Rectal smooth muscle tissue (tissue), 1 donor: ENCODE measurements at regions not wholly inside any gene's neighbourhood (a gene's known extent, or its start where the extent isn't known, plus 50 kb on each side); places are given as distances from the start of the nearest gene placed in this dataset.

Source experiments
- H3K27ac ChIP-seq: one replicate; pipeline ENCODE4 v1.7.0; 2013; ENCODE audit warnings: low read depth, low read length, inconsistent platforms
- H3K27me3 ChIP-seq: one replicate; pipeline ENCODE4 v1.7.0; 2013; ENCODE audit warnings: low read length; ENCODE audit not compliant: control insufficient read depth, insufficient read depth
- H3K36me3 ChIP-seq: one replicate; pipeline ENCODE4 v1.7.0; 2013; ENCODE audit warnings: low read length; ENCODE audit not compliant: control insufficient read depth, insufficient read depth
- H3K4me1 ChIP-seq: one replicate; pipeline ENCODE4 v1.7.0; 2013; ENCODE audit warnings: low read length; ENCODE audit not compliant: control insufficient read depth, insufficient read depth
- H3K4me3 ChIP-seq: one replicate; pipeline ENCODE4 v1.7.0; 2013; ENCODE audit warnings: low read length
- H3K9ac ChIP-seq: one replicate; pipeline ENCODE4 v1.7.0; 2013; ENCODE audit warnings: low read length

DNA sequence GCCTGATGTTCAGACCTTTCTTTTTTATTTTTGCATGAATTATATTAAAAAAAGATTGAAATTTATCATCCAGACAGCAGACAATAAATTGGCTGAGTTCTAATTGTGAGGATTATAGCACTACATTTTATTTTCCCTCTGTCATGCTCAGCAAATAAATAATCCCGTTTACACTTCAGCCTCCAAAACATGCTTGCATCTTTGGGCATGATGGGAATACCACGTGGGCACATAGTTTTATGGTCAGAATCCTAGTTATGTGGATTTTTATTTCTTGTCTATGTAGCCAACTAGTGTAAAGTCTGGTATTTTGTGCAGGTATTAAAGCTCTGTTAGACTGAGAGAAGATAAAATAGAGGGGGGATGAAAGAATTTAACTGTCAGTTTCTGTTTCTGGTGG, 276.9 kb upstream of the E2F7 start:
- no peak overlapping the region for H3K9ac ChIP-seq
- no peaks in the 10 kb centered on the region for H3K4me1 ChIP-seq
- H3K36me3 ChIP-seq = no peaks in the 10 kb centered on the region
- H3K27me3 ChIP-seq = no peaks in the 10 kb centered on the region
- H3K4me3 ChIP-seq = no peak overlapping the region
- no peak overlapping the region for H3K27ac ChIP-seq

DNA sequence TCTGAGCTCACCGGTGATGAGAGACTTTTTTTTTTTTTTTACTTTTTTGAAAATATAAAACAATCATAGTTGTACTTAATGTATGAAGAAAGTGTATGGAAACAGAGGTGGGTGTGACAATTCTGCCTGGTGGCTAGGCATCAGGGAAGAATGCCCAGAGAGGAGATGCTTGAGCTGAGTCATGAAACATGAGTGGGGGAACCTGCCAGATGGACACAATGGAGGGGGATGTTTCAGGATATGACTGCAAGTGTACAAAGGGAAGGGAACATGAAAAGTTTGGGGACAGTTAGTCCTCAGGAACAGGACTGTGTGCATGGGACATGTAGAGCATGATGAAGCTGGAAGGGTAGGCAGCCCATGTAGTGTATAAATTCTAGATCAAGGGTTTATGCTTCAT, 274.2 kb upstream of the E2F7 start:
- Histone ChIP-seq H3K4me3 (no peak overlapping the region), H3K9ac (no peak overlapping the region), H3K4me1 (no peaks in the 10 kb centered on the region)

DNA sequence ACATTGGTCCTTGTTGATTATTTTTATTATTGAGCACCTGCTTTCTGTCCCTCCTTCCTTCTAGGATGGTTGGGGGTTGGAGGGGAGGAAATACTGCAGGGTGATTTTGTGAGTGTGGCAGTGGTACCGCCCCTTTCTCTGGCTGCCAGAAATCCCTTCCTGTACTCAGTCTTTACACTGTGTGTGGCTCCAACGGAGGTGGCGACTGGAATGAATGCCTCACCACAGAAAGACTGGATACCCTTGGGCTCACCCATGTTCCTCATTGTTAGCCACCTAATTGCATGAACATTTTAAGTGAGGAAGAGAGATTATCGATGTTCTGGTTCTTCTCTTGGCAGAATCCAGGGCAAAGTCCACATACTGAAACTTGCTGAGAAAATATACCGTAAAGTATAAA, 272.0 kb upstream of the E2F7 start:
- H3K9ac ChIP-seq = no peak overlapping the region
- H3K27ac ChIP-seq = no peak overlapping the region
- H3K4me1 ChIP-seq = no peaks in the 10 kb centered on the region
- H3K4me3 ChIP-seq = no peak overlapping the region
- H3K36me3 ChIP-seq = no peaks in the 10 kb centered on the region
- H3K27me3 ChIP-seq = no peaks in the 10 kb centered on the region

More for the DNA sequence above, 274.2 kb upstream of the E2F7 start:
- no peak overlapping the region for H3K27ac ChIP-seq
- H3K27me3 ChIP-seq = no peaks in the 10 kb centered on the region
- no peaks in the 10 kb centered on the region for H3K36me3 ChIP-seq

DNA sequence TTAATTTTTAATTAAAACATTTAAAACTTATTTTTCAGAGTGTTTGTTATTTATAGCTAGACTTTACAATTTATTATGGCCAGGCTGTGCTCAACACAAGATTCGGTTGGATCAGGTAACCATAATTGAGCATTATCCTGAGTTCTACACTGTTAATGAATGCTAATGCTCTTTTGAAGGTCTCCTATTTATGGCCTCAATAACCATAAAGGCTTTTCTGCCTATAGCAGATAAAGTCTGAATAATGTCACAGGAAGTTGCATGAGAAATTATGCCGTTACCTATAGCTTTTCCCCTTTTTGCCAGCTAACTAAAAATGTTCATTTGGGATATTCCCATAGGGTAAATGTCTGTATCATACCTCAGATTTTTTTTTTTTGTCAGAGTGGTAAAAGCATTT, 269.4 kb upstream of the E2F7 start:
- Histone ChIP-seq H3K27ac (no peak overlapping the region), H3K27me3 (no peaks in the 10 kb centered on the region), H3K4me1 (no peaks in the 10 kb centered on the region), H3K9ac (no peak overlapping the region), H3K36me3 (no peaks in the 10 kb centered on the region), H3K4me3 (no peak overlapping the region)

DNA sequence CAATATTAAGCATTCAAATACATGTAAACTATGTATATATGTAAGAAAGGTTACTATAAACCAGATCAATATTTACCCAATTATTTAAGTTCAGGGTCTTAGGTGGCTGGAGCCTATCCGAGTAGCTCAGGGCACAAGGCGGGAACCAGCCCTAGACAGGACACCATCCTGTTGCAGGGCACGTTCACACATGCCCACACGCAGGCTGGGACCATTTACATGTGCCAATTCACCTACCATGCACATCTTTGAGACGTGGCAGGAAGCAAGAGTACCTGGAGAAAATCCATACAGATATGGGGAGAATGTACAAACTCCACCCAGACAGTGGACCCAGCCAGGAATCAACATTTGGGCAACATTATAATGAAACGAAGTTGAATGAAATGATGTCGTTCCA, 263.0 kb upstream of the E2F7 start:
- Histone ChIP-seq H3K27me3 (no peaks in the 10 kb centered on the region), H3K36me3 (no peaks in the 10 kb centered on the region), H3K9ac (no peak overlapping the region), H3K4me1 (peaks cover 3% of the 10 kb centered on the region), H3K27ac (no peak overlapping the region), H3K4me3 (no peak overlapping the region)

DNA sequence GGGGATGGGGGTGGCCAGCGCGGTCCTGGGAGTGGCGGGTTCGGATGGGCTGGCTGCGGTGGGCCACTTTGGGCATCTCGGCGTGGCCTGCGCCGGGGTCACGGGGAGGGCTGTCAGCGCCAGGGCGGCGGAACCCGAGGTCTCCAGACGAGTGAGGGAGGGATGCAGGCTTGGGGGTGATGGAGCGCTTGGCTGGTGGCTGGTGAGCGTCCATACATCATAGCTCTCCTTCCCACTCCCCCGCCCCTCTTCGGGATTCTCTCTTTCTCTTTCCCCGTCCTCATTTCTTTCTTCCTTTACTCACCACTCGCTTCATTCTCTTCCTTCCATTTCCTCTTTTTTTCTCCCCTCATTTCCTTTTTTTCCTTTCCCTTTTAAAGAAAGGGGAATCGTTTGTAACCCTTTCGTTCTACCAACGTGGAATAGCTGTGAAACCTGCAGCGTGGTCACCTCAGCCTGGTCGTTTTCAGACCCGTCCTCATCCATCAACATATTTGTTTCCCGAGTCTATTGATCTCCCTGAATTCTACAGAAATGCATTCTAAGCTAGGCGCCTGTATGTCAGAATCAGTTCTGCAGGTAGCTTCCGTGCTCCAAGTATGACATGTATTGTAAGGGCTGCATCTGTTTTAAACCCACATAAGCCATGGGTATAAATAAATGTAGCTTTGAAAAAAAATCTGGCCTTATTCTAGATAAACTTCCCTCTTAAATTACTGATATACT, 260.3 kb upstream of the E2F7 start:
- no peak overlapping the region for H3K9ac ChIP-seq

DNA sequence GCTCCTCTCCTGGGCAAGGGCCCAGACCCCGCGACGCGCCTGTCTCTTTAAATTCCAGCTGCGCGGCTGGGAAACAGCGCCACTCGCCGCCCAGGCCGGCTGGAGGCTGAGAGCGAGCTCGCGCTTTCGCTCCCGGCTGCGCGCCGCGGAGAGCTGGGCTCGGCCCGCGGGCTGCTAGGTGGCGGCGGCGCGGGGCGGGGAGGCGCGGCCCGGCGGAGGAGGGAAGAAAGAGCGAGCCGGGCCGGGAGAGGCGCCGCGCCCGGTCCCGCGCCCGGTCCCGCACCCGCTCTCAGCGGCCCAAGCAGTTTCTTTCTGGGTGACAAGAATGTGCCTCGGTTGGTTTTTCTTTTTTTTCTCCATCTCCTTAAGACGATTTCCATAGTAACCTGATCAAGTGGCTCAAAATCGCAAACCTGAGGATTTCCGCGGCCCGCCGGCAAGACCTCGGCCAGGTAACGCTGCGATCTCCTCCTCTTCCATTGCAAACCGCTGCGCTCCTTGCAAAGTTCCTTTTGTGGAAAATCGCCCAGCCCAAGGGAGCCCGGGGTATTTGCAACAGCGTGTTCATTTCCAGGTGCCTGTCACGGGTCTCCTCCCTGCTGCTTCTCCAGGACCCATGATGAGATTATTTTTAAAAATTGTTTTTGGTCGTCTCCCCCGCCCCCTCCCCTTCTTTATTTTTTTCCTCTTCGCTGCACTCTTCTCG, 259.5 kb upstream of the E2F7 start:
- Histone ChIP-seq H3K27me3 (no peaks in the 10 kb centered on the region), H3K4me1 (peaks cover 3% of the 10 kb centered on the region), H3K27ac (no peak overlapping the region), H3K9ac (no peak overlapping the region), H3K4me3 (peak overlapping the region; percentile 66), H3K36me3 (no peaks in the 10 kb centered on the region)

More for the DNA sequence above, 260.3 kb upstream of the E2F7 start:
- H3K4me1 ChIP-seq = peaks cover 3% of the 10 kb centered on the region
- no peaks in the 10 kb centered on the region for H3K36me3 ChIP-seq
- peak overlapping the region; percentile 38 for H3K4me3 ChIP-seq
- H3K27me3 ChIP-seq = no peaks in the 10 kb centered on the region
- H3K27ac ChIP-seq = no peak overlapping the region

DNA sequence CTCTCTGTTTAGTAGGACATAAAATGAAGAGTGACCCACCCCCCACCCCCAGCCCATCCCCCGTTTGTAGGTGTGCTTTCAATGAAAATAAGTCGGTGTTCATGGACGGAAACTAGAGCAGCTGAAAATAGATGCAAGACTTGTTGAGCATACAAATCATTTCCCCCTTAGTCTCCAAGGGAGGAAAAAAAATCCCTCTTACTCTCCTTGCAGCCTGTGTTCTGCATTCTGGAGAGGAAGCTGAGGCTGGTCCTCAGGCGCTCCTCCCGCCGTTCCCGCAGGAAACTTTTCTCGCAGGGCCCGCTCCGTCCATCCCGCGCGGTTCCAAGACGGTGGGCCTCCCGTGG, 259.0 kb upstream of the E2F7 start:
- Histone ChIP-seq H3K36me3 (no peaks in the 10 kb centered on the region), H3K4me3 (peak overlapping the region; percentile 60), H3K9ac (no peak overlapping the region), H3K27me3 (no peaks in the 10 kb centered on the region), H3K4me1 (peaks cover 3% of the 10 kb centered on the region), H3K27ac (no peak overlapping the region)

DNA sequence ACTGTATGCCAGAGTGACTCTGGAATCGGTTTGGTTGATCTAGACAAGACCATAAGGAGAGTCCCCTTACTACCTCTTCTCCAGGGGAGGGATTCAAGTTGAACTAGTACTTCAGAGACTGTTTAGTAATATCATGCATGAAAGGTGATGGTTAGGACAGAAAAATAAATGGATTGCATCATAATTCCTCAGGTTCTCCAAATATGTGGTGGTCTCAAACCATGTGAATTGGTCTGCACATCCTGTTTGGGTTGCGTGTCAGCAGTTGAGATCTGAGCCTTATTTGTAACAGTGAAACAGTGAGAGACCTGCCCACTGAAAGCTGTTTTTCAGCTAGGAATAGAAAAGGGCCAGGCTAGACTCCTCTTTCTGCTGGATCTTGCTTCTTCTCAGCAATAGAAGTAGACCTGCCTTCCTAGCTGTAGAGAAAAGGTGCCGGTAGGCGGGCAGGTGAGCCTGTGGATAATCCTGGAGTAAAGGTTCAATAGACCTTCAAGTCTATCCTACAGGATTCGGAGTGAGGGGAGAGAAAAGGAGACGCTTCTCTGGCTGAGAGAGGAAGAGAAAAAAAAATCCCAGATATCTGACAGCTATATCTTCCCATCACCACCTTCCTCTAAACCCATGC, 258.5 kb upstream of the E2F7 start:
- Histone ChIP-seq H3K4me3 (no peak overlapping the region), H3K27ac (no peak overlapping the region), H3K27me3 (no peaks in the 10 kb centered on the region), H3K4me1 (peaks cover 3% of the 10 kb centered on the region), H3K9ac (no peak overlapping the region), H3K36me3 (no peaks in the 10 kb centered on the region)

DNA sequence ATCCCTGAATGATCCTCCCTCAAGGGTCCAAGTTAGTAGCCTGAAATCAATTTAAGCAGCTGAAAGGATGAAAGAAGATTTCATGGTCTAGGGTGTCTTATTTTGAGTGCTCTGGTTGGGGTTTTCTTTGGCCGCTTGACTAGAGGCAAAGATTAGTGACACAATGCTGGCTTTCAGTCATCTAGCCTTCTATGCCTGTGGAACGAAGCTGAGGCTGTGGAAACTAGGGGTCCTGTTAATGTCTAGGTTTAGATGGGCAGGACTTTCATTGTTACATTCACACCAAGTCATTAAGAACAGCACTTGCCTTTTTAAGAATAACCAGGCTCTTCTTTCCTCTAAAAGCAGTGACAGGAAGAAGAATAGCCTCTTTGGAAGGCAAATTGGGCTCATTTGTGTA, 253.8 kb upstream of the E2F7 start:
- Histone ChIP-seq H3K27me3 (no peaks in the 10 kb centered on the region), H3K4me3 (no peak overlapping the region), H3K27ac (no peak overlapping the region), H3K4me1 (peaks cover 3% of the 10 kb centered on the region), H3K36me3 (no peaks in the 10 kb centered on the region), H3K9ac (no peak overlapping the region)

DNA sequence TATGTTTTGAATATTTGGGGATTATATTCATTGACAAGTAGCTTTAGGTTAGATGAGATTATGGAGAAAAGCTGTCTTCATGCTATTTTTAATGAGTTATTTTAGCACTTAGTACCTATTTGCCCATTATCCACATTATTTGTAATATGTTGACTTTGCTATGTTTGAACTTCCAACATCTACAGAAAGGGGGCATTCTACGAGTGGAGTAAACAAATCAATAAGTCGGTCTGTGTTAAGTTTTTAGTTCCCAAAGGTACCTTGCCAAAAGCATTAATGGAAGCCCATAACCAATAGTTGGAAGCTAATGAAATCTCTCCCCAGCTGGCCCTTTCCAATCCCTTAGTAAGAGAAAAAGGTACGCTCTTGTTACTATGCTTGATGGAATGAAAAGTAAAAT, 250.0 kb upstream of the E2F7 start:
- H3K27ac ChIP-seq = no peak overlapping the region
- H3K4me3 ChIP-seq = no peak overlapping the region
- H3K4me1 ChIP-seq = no peaks in the 10 kb centered on the region
- no peaks in the 10 kb centered on the region for H3K36me3 ChIP-seq
- no peaks in the 10 kb centered on the region for H3K27me3 ChIP-seq
- no peak overlapping the region for H3K9ac ChIP-seq

DNA sequence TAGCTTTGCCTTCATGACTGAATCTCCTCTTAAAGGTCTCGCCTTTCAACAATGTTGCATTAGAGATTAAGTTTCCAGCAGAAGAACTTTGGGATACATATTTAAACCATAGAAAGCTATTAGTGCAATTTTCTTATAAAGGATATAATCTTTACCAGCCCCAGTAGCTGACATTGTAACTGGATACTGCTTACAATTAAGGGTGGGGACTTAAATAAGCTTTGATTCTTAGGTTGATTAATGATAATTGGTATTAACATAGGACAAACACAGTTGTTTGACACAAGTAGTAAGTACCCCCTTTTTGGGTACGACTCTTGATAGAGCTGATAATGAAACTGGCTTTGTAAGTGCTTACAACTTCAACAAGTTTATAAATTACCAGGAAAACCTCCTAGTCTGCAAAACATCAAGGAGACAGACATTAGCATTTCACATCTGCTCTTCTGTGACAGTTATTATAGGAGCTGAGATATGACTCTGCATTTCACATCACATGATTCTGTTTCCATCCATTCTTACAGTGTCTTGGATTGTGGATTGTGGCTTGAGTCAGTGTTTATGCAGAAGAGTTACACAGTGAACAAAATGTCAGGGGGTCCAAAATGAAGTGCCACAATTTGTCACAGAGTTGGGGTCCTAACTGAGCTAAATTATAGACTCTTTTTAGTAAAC, 249.1 kb upstream of the E2F7 start:
- no peaks in the 10 kb centered on the region for H3K27me3 ChIP-seq
- no peak overlapping the region for H3K9ac ChIP-seq
- no peak overlapping the region for H3K27ac ChIP-seq
- H3K36me3 ChIP-seq = no peaks in the 10 kb centered on the region
- H3K4me3 ChIP-seq = no peak overlapping the region
- no peaks in the 10 kb centered on the region for H3K4me1 ChIP-seq
